Keratinocyte (primary cell): ENCODE measurements at regions not wholly inside any gene's neighbourhood (a gene's known extent, or its start where the extent isn't known, plus 50 kb on each side); places are given as distances from the start of the nearest gene placed in this dataset.

Experiments used
- DNase-seq: peaks from one replicate; pipeline ENCODE4 v3.0.0-alpha.2; 2011; ENCODE audit warnings: low read depth, missing footprints, low spot score
- FAIRE-seq: peaks from 2 replicates; lab custom pipeline; 2011; peaks lifted over from hg19 to GRCh38; lab: Jason Lieb, UNC
- H2AFZ ChIP-seq: 2 replicates; pipeline ENCODE4 v1.6.0; 2012; ENCODE audit warnings: low read length, control low read depth, inconsistent platforms; ENCODE audit not compliant: control insufficient read depth
- H3K27ac ChIP-seq: 2 replicates; pipeline ENCODE4 v1.5.1; 2011; ENCODE audit warnings: low read length; ENCODE audit not compliant: control insufficient read depth, insufficient read depth
- H3K27me3 ChIP-seq: 3 replicates; pipeline ENCODE4 v1.6.0; 2011; ENCODE audit warnings: low read length; ENCODE audit not compliant: control insufficient read depth, insufficient read depth; ENCODE audit errors: extremely low read depth
- H3K36me3 ChIP-seq, 2 experiments: 2 replicates in 1 of 2; 3 replicates in 1 of 2; pipeline ENCODE4 v1.5.1; 2011; ENCODE audit warnings: low read length in 2 of 2, mild to moderate bottlenecking in 1 of 2; ENCODE audit not compliant: control insufficient read depth in 2 of 2, insufficient read depth in 2 of 2; ENCODE audit errors: extremely low read depth in 1 of 2
- H3K4me1 ChIP-seq: 3 replicates; pipeline ENCODE4 v1.5.1; 2011; ENCODE audit warnings: low read length; ENCODE audit not compliant: control insufficient read depth, insufficient read depth; ENCODE audit errors: extremely low read depth
- H3K4me2 ChIP-seq: 3 replicates; pipeline ENCODE4 v1.6.0; 2011; ENCODE audit warnings: low read depth, low read length; ENCODE audit not compliant: control insufficient read depth, insufficient read depth; ENCODE audit errors: extremely low read depth
- H3K4me3 ChIP-seq, 3 experiments: fragments of 200-600 bp in 1 of 3; sonication (generic) in 1 of 3; 2 replicates in 2 of 3; 3 replicates in 1 of 3; pipeline ENCODE4 v1.5.1; 2011 to 2016; ENCODE audit warnings: low read length in 3 of 3, mild to moderate bottlenecking in 3 of 3, control low read depth in 2 of 3, inconsistent platforms in 1 of 3, low read depth in 1 of 3, mixed read lengths in 1 of 3, mixed run types in 1 of 3, moderate library complexity in 1 of 3; ENCODE audit not compliant: control insufficient read depth in 2 of 3, insufficient read depth in 2 of 3; ENCODE audit errors: extremely low read depth in 1 of 3
- H3K79me2 ChIP-seq: 2 replicates; pipeline ENCODE4 v1.6.0; 2012; ENCODE audit warnings: low read length; ENCODE audit not compliant: control insufficient read depth, insufficient read depth
- H3K9ac ChIP-seq: 3 replicates; pipeline ENCODE4 v1.6.0; 2011; ENCODE audit warnings: low read length; ENCODE audit not compliant: control insufficient read depth, insufficient read depth; ENCODE audit errors: extremely low read depth
- H3K9me1 ChIP-seq: 3 replicates; pipeline ENCODE4 v1.6.0; 2011; ENCODE audit warnings: low read length; ENCODE audit not compliant: control insufficient read depth, insufficient read depth; ENCODE audit errors: extremely low read depth
- H3K9me3 ChIP-seq: 2 replicates; pipeline ENCODE4 v1.5.1; 2012; ENCODE audit warnings: low read depth, low read length; ENCODE audit not compliant: control insufficient read depth
- H4K20me1 ChIP-seq: 3 replicates; pipeline ENCODE4 v1.6.0; 2011; ENCODE audit warnings: low read length; ENCODE audit not compliant: control insufficient read depth, insufficient read depth; ENCODE audit errors: extremely low read depth
- CTCF ChIP-seq, 3 experiments: IDR thresholded peaks in 1 of 3; conservative IDR thresholded peaks in 1 of 3; optimal IDR thresholded peaks in 1 of 3; 2 replicates in 2 of 3; 3 replicates in 1 of 3; pipeline versions ENCODE3 to v1.5.1; 2011; ENCODE audit warnings: low read length in 3 of 3, mild to moderate bottlenecking in 3 of 3, moderate library complexity in 2 of 3, control low read depth in 1 of 3, inconsistent platforms in 1 of 3; ENCODE audit not compliant: insufficient read depth in 2 of 3; ENCODE audit errors: extremely low read depth in 1 of 3
- EZH2 ChIP-seq: IDR thresholded peaks from one replicate; pipeline ENCODE4 v1.6.1; 2012; ENCODE audit warnings: inconsistent platforms, mild to moderate bottlenecking, low read length, moderate library complexity
- dilution Hi-C: fragments of 300-500 bp; cut with MboI; formaldehyde crosslinking; loops from one replicate; pipeline ENCODE4 v1.7.0; 2020; ENCODE audit warnings: low sequenced_read_pairs; ENCODE audit not compliant: extremely low pct_ligation_motif_present

- DNase-seq = no peak
- H3K4me1 ChIP-seq = no peaks in the 10 kb centered on the region
- H3K79me2 ChIP-seq = no peaks in the 10 kb centered on the region
- H3K4me3 ChIP-seq = no peak overlapping the region
- FAIRE-seq = no peak
- no peaks in the 10 kb centered on the region for H3K9me1 ChIP-seq
- H3K4me2 ChIP-seq = no peak overlapping the region
- H3K9ac ChIP-seq = no peak overlapping the region
- no peak overlapping the region for H2AFZ ChIP-seq
- no peak overlapping the region for H3K27ac ChIP-seq
- dilution Hi-C loops = no loop called here
- H3K27me3 ChIP-seq = peaks cover 7% of the 10 kb centered on the region
- H4K20me1 ChIP-seq = no peaks in the 10 kb centered on the region
- TF ChIP-seq EZH2 (no peak), CTCF (optimal IDR thresholded peaks at IDR 0.05 in 1 of 3, IDR thresholded peaks at IDR 0.05 in 1 of 3, conservative IDR thresholded peaks at IDR 0.05 in 1 of 3; ENCODE audit: extremely low read depth in 1 of 3, insufficient read depth in 2 of 3, low read length in 3 of 3) (no peak)
- H3K36me3 ChIP-seq = no peaks in the 10 kb centered on the region
- H3K9me3 ChIP-seq = no peaks in the 10 kb centered on the region
These were observed 417.3 kb downstream of the RPS24 start for GRCh38 chr10:78450807-78451485.

DNA sequence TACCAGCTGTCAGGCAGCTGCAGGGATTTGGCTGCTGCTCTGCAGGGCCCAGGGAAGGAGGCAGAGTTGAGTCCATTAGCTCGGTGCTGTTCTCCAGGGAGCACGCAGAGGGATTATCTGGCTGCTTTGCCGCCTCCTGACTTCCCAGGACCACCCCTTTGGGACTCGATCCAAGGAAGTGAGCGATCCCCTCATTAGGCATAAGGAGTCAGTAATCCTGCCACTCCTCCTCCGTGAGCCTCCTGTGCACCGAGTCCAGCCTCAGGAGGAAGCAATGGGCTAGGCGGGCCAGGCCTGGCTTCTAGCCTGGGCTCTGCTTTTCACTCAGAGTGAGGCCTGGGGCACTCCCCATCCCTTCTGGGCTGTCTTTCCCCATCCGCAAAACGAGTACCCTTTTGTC lies 417.9 kb downstream of the RPS24 start:
- Histone ChIP-seq H2AFZ (no peak overlapping the region), H3K4me1 (no peaks in the 10 kb centered on the region), H3K27me3 (peaks cover 7% of the 10 kb centered on the region), H3K9ac (no peak overlapping the region), H3K27ac (no peak overlapping the region), H3K79me2 (no peaks in the 10 kb centered on the region), H3K4me3 (no peak overlapping the region), H3K9me1 (no peaks in the 10 kb centered on the region), H3K4me2 (no peak overlapping the region), H4K20me1 (no peaks in the 10 kb centered on the region), H3K36me3 (no peaks in the 10 kb centered on the region), H3K9me3 (no peaks in the 10 kb centered on the region)
- no peak for TF ChIP-seq EZH2
- no peak for TF ChIP-seq CTCF (optimal IDR thresholded peaks at IDR 0.05 in 1 of 3, IDR thresholded peaks at IDR 0.05 in 1 of 3, conservative IDR thresholded peaks at IDR 0.05 in 1 of 3; ENCODE audit: extremely low read depth in 1 of 3, insufficient read depth in 2 of 3, low read length in 3 of 3)
- dilution Hi-C loops = no loop called here
- FAIRE-seq (no peak), DNase-seq (no peak)
